Fibroblast of skin of back (primary cell): ENCODE measurements at regions not wholly inside any gene's neighbourhood (a gene's known extent, or its start where the extent isn't known, plus 50 kb on each side); places are given as distances from the start of the nearest gene placed in this dataset.

ENCODE experiments used
- DNase-seq: peaks from one replicate; pipeline ENCODE4 v3.0.0-alpha.2; 2013

DNA sequence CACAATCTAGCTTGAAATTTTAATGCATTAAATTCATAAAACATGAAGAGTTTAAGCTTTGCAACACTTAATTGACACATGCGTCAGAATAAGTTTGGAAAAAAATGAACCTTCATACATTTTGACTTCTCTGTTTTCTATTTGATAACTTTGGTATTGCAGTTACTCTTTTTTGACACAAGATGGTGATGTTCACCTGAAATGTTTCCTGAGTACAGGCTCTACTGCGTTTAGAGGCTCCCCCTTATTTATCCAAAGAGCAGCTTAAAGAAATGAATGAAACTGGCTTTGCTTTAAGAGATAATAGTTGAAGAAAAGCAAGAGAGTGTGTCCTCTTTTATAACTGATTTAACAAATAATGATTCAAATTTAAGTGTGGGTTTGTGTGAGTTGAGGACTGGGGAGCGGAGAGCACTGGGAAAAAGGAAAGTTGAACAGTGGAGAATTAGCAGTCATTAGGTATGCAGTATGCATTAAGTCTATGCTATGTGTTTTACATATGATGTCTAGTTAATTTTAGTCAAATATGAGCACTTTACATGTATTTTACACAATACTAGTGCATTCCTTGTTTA is 180.6 kb upstream of the NUDT6 start:
- peak; percentile 60 for DNase-seq

DNA sequence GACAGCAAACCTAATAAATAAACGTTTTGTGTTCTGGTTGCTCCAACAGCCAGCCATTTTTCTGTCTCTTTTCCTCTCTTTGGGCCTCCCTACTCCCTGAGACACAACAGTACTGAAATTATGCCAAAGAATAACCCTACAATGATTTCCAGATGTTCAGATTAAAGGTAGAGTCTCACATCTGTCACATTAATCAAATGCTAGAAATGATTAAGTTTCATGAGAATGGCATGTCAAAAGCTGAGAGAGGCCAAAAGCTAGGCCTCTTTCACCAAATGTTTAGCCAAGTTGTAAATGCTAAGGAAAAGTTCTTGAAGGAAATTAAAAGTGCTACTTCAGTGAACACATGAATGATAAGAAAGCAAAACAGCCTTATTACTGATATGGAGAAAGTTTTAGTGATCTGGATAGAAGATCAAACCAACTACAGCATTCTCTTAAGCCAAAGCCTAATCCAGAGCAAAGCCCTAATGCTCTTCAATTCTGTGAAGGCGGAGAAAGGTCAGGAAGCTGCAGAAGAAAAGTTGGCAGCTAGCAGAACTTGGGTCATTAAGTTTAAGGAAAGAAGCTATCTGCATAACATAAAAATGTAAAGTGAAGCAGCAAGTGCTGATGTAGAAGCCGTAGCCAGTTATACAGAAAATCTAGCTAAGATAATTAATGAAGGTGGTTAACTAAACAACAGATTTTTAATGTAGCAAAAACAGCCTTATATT is 182.1 kb upstream of the NUDT6 start:
- no peak for DNase-seq

DNA sequence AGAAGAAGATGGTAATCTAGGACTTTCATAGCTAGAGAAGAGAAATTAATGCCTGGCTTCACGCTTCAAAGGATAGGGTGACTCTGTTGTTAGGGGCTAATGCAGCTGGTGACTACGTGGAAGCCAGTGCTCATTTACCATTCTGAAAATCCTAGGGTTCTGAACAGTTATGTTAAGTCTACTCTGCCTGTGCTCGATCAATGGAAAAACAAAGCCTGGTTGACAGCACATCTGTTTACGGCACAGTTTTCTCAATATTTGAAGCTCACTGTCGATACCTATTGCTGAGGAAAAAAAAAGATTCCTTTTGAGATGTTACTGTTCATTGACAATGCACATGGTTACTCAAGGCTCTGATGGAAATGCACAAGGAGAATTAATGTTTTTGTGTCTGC is 182.6 kb upstream of the NUDT6 start:
- DNase-seq, result no peak

DNA sequence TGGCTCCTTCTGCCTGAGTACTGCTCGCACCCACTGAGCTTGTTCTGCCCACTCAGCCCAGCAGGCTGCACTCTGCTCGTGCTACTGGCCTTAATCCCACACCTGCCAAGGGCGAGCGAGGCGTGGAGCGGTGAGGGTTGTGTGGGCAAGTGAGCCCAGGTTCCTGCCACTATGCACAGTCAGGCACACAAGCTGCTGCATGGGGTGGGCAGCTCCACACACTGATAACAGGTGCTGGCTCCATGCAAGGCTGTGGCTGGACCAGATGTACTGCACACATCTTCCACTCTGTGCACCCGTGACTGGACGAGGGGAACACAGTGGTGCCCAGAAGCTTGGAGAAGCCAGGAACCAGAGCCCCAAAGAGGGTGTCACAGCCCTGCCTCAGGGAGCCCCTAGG is 184.3 kb upstream of the NUDT6 start:
- no peak for DNase-seq

DNA sequence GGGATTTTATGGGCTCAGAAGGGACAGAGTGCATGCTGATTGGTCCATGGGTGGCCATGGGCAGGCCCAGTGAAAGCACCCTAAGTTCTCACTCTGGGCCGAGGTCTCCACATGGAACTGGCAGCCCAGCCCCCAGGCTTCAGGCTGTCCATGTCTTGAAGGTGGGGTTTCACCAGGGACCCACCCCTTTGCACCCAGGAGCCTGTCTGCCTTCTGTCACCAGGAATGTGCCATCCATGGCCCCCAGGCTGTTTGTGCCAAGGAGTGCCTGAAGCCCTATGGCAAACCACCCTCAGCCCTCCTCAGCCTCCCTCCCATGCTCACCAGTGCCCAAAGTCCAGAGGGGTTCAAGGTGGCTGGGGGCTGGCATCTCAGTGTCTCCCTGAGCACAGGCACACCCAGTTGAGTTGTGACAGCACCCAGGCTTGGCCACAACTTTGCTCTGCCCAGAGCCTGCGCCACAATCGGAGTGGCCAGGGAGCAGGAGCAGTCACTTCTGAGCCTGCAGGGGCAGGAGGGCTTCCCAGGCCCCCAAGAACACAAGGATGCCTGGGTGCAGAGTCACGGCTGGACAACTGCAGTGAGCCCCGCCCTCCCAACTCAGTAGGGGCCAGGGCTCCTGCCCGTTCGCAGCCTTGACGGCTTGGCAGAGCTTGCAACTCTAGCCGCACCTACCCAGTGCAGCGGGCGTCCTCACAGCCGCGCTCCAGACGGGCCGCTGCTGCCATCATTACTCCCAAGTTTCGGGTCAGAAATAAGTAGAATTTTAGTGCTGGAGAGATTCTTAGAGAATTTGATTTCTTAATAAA is 185.3 kb upstream of the NUDT6 start:
- DNase-seq, result no peak

DNA sequence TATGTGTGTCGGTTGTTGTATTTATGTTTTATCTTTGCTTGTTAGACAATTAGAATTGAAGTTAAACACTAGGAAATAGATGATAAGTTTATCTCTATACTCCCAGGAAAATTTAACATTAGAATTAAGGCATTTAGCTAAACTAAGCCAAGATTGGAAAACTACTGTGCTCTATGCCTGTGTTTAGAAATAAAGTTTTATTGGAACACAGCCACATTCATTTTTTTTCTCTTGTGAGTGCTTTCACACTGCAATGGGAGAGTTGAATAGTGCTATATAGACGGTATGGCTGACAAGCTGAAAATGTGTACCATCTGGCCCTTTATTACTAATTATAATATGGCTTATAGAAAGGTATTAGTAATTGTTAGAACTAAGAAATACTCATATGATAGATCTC is 186.7 kb upstream of the NUDT6 start:
- DNase-seq, result no peak

DNA sequence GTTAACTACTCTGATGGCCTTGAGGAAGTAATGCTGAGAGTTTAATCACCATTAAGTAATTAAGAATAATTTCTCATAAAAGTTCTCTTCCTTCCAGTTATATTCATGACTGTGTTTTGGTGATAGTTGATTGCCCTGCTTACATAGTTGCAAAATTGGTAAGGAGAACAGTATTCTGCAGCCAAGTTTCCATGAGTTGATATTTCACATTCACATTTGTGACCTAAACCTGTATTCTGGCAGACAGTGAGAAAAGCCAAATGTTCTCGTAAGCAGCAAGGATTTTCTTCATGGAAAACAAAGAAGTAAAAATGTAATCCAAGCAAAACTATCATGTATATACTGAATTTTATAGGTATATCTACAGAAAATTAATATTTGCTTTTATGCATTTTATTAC is 187.8 kb upstream of the NUDT6 start:
- DNase-seq, result no peak

DNA sequence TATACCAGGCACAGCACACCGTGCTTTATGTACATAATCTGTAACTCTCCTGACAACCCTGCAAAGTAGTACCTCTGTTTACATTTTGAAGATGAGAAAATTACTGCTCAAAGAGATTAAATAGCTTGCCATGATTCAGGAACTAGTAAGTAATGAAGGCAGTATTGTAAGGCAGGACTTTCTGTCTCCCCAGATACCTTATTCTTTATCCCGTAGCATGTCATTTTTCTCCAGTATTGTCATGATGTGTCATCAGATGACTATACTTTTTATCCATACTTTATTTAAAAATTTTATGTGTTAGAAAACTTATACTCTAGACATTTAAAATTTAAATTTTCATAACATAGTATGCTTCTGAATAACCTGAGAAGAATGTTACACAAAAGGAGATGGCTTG is 188.3 kb upstream of the NUDT6 start:
- DNase-seq, result peak; percentile 52

DNA sequence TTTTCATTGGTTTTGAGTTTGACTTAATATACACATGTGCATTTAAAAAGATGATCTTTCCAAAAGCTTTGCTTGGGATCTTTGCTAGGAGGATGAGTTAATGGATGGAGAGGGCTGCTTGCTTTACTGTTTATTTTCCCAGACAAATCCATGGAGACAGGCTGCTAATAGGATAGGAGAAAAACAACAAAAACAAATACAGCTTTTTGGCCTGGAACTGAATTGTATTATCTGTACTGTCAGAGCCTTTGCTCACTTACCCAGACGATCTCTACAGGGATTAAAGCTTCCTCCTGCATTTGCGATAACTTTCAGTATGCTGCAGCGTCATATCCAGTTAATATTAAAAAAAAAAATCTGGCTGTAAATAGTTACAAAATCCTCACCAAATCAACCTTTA is 190.8 kb upstream of the NUDT6 start:
- DNase-seq, result no peak

DNA sequence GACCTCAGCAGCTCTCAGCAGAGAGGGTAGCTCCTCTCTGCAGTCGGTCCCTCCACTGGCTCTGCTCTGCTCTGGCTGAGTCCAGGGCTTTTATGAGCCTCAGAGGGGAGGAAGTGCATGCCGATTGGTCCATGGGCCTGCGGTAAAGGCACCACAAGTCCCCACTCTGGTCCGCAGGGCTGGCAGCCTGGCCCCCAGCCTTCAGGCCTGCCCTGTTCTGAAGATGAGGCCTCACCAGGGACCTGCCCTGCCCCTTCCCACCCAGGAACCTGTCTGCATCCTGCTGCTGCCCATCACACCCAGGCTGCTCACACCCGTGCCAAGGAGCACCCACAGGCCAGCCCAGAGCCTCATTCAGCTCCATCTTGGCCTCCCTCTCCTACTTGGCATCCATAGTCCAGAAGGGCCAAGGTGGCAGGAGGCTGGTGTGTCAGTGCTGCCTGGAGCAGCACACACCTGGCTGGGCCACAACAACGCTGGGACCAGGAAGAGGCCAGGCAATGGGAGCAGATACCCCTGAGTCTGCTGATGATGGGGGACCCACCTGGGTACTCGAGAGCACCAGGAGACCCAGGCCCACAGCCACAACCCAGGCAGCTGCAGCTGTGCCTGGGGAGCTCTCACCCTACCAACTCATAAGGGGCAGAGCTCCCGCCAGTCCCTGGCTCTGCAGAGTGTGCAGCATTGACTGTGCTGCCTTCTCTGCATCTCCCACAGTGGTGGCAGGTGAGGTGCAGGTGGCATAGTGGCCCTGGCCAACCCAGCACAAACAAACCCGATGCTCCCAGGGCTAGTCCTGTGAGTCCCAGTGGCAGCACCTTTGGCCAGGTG is 191.9 kb upstream of the NUDT6 start:
- DNase-seq, result no peak

DNA sequence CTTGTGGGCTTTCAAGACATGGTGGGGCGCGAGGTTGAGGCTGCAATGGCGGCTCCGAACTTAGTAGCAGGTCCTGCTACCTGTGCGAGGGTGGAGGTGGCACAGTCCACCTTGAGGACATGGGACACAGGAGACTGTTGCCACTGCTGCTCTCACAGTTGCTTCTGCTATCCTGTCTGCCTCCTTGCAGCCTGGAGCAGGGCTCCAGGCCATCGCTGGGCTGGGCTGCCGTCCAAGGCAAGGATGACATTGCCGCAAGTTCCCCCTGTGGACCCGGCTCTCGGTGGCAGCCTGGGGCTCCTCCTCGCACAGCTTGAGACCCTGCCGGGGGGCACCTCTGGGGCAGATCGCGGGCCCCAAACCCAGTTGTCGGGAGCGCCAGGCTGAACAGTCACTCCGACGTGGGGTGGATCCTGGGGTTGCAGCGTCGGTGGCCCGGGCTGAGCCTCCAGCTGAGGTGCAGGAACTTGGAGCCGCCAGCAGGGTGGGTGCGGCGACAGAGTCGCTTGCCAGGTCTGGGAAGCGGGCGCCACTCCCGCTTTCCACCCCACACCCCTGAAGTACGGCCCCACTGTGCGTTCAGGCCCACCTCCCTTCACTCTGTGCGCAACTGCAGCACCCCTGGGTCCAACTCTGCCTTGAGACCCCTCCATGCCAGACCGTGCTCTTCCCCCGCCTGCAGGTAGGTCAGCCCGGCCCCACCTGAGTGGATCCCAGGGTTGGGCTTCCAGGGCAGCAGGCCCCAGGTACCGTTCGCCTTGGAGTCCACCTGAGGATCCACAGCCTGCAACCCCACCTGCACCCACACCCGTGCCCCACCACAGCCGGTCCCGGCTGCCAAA is 192.7 kb upstream of the NUDT6 start:
- DNase-seq, result no peak

DNA sequence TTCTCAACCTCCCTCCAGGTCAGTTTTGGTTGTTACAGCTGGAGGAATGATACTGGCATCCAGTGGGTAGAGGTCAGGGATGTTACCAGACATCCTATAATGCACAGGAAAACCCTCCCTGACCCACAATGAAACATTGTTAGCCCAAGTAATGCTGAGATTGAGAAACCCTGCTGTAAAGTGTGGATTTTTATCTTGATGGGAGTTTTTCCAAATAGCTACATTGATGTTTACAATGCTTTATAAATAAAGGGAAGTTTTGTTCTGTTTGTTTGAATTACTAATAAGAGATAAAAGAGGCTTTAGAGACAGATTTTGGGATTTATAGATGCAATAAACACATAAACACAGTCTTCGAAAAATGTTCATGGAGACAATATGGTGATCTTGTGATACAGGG is 194.0 kb upstream of the NUDT6 start:
- no peak for DNase-seq

DNA sequence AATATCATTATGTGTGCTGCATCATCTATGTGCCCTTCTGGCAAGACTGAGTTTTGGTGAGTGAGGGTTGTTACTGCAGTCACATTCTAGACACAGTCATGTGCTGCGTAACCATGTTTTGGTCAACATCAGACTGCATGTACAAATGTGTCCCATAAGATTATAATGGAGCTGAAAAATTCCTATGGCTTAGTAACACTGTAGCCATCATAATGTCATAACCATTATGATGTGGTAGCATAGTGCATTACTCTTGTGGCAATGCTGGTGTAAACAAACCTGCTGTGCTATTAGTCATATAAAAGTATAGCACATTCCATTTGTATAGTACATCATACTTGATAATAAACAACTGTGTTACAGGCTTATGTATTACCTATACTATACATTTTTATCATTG is 198.1 kb upstream of the NUDT6 start:
- DNase-seq, result peak; percentile 65

DNA sequence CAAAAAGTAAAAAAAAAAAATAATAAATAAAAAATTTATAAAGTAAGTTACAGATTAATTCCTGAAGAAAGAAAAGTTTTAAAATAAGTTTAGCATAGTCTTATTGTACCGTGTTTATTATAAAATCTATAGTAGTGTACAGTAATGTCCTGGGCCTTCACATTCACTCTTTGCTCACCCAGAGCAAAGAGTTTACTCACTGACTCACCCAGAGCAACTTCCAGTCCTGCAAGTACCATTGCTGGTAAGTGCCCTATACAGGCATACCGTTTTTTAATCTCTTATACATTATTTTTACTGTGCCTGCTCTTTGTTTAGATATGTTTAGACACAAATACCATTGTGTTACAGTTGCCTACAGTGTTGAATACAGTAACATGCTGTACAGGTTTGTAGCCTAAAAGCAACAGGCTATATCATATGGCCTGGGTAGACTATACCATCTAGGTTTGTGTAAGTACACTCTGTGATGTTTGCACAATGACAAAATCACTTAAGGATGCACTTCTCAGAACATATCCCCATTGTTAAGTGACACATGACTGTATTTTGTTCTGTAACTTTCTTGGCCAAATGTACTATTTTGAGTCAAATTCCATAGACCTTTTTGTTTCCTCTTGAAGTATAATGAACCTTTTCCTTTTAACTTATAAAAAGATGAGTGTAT is 199.0 kb upstream of the NUDT6 start:
- DNase-seq, result peak; percentile 72

DNA sequence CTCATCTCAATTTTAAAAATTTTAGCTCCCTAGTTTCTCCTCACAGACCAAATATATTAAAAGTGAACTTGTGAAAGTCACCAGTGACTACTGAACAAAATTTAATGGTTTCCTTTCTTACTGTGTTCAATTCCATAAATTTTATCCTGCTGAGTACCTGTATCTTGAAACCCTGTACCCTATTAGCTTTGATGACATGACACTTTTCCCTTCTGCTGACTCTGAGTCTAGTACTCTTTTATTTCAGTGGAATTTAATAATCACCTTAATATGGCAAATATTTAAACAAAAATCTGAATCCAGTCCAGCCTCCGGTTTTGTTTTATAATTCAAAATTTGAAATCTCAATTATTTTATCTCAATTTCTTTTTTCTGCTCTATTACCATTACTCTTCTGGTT is 203.1 kb upstream of the NUDT6 start:
- DNase-seq, result no peak

DNA sequence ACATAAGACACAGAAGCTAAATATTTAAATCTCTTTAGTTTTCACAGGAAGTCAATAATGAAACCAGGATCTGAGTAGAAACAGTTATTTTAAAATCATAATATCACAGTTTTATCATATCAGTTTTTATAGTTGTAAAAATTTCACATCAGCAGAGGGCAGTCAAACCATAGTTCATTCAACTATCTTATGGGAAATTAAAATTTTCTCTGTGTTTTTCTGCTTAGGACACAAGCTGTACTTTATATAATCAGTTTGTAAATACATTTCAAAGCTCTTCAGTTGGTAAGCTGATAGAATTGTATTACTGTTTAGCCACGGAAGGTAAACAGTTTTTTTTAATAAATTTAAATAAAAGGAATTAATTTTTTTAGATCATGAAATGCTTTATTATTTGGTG is 204.8 kb upstream of the NUDT6 start:
- peak; percentile 41 for DNase-seq

DNA sequence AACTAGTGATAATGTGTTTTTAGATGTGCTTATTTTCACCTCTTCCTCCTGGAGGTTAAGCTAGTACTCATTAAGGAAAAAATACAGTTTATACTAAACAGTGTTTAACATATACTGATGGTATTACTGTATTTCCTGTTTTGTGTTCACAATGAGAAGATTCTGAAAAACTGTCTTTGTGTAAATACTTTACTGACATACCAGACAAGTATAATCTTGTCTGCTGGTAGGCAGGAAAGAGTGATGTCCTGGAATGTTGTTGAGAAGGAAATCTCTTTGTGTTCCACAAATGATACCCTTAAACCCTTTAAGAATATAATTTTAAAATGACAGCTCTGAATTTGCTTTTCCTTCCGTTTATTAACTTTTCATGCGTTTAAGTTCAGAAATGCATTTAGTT is 205.5 kb upstream of the NUDT6 start:
- DNase-seq, result peak; percentile 52

DNA sequence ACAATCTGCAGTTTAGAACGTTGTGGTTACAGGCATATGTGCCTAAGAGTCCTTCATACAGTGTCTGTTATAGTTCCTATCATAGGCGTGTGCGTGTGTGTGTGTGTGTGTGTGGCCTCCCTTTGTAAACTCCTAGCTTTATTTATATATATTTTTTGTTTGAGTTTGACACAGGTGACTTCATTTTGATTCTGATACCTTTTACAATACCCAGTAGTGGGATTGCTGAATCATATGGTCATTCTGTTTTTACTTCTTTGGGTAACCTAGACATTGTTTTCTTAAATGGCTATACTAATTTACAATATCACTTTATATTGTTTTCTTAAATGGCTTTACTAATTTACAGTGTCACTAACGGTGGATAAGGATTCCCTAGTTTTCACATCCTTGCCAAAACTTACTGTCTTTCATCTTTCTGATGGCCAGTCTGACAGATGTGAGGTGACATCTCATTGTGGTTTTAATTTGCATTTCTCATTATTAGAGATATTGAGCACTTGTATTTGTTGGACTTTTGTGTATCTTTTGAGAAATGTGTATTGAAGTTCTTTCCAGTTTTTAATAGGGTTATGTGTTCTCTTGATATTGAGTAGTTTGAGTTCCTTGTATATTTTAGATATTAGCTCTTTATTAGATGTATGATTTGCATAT is 211.1 kb upstream of the NUDT6 start:
- DNase-seq, result no peak

DNA sequence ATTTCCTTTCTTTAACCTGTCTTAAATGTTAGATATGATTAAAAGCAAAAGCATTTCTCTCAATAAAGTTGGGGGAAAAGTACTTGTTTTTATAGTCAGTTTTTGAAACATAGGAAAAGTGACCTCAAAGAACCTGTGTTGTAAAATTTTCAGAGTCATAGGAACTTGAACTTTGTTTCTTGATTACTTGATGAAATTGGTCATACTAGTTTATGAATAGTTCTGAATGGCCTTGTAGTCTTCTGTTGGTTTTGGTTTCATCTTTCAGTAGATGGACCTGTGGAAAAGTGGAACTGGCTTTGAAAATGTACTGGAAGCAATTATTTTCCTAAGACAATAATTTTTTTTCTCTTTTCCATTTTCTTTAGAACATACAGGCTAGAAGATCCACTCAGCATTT is 222.2 kb upstream of the NUDT6 start:
- DNase-seq, result no peak

DNA sequence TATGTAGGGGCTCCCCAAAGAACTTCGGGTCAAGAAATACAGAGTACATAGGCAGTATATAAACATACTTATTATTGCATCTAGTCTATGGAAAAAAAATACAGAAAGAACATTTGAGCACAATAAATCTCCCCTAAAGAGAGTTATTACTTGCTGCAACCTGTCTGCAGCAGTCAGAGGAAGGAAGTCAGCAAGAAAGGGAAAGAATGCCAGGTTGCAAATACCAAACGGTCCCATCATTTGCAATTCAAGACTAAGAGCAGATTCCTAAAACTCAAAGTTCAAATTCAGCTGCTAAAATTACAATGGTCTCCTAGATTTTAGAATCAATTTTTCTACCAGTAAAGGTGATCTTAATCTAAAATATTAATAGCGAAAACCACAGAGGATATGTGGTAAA is 236.2 kb upstream of the NUDT6 start:
- no peak for DNase-seq

DNA sequence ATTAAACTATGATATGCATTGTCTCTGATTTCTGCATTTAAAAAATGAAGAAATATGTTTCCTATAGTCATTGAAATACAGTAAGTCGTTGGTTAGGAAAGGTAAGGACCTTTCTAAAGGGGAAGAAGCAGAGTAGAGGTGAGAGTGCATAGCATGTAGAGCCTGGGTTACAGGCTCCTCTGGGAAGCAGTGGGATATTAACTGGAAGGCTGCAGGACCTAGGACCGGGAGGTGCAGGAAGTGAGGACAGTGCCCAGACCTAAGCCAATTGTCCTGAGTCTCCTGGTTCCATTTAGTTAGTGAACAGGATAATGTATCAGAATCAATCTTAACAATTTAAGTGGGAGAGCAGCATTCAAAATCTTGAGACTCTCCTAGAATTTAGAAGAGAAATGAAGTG is 237.1 kb upstream of the NUDT6 start:
- no peak for DNase-seq
